Activated naive CD8-positive, alpha-beta T cell treated with anti-CD3 and anti-CD28 coated beads, Interleukin-2, amount 50 U/mL, for 24 hours (primary cell): ENCODE measurements at regions not wholly inside any gene's neighbourhood (a gene's known extent, or its start where the extent isn't known, plus 50 kb on each side); places are given as distances from the start of the nearest gene placed in this dataset.
"Not testable (repeated sequence)": the region's sequence is repeated elsewhere in the genome, so short reads cannot be mapped to it uniquely, and the experiment has no call there.

Experiments used
- ATAC-seq: fragments of 150-1000 bp; cut with Tn5 transposase; one replicate; pipeline ENCODE4 v1.10.0; 2021
- DNase-seq: peaks from one replicate; pipeline ENCODE4 v3.0.0; 2021
- H3K27ac Mint-ChIP-seq: one replicate; pipeline ENCODE4 v1.8.0; 2021; ENCODE audit warnings: mild to moderate bottlenecking, mixed read lengths
- H3K27me3 Mint-ChIP-seq: one replicate; pipeline ENCODE4 v1.8.0; 2021; ENCODE audit warnings: mixed read lengths
- H3K36me3 Mint-ChIP-seq: one replicate; pipeline ENCODE4 v1.8.0; 2021; ENCODE audit warnings: low read depth, mixed read lengths
- H3K4me1 Mint-ChIP-seq: one replicate; pipeline ENCODE4 v1.8.0; 2021; ENCODE audit warnings: mixed read lengths
- H3K4me3 Mint-ChIP-seq: one replicate; pipeline ENCODE4 v1.8.0; 2021; ENCODE audit warnings: mild to moderate bottlenecking, moderate library complexity, mixed read lengths
- H3K9me3 Mint-ChIP-seq: one replicate; pipeline ENCODE4 v1.8.0; 2021; ENCODE audit warnings: mixed read lengths

DNA sequence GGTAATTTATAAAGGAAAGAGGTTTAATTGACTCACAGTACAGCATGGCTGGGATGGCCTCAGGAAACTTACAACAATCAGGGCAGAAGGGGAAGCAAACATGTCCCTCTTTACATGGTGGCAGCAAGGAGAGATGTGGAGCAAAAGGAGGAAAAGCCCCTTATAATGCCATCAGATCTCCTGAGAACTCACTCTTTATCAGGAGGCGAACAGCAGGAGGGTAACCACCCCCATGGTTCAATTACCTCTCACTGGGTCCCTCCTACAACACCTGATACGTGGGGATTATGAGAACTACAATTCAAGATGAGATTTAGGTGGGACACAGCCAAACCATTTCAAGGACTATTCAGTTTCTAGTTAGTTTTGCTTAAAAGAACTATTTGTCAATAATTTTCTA is 453.3 kb downstream of the C12orf50 start:
- ATAC-seq (no peak), DNase-seq (no peak)
- Mint-ChIP-seq H3K4me3 (no peak overlapping the region), H3K9me3 (peaks cover 4% of the 10 kb centered on the region), H3K27me3 (no peaks in the 10 kb centered on the region), H3K4me1 (no peaks in the 10 kb centered on the region), H3K36me3 (no peaks in the 10 kb centered on the region), H3K27ac (no peak overlapping the region)

DNA sequence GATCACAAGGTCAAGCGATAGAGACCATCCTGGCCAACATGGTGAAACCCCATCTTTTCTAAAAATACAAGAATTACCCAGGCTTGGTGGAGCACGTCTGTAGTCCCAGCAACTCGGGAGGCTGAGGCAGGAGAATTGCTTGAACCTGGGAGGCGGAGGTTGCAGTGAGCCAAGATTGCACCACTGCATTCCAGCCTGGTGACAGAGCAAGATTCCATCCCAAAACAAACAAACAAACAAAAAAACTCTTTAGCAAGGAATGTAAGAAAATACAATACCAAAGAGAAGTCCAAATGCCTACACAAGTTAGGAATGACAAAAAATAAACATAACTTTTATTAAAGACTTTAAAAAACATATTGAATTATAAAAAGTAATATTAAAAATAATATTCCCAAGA is 462.3 kb downstream of the C12orf50 start:
- H3K9me3 Mint-ChIP-seq, H3K4me3 Mint-ChIP-seq, H3K36me3 Mint-ChIP-seq, DNase-seq, H3K27ac Mint-ChIP-seq, H3K27me3 Mint-ChIP-seq, H3K4me1 Mint-ChIP-seq, ATAC-seq: not testable (repeated sequence)

DNA sequence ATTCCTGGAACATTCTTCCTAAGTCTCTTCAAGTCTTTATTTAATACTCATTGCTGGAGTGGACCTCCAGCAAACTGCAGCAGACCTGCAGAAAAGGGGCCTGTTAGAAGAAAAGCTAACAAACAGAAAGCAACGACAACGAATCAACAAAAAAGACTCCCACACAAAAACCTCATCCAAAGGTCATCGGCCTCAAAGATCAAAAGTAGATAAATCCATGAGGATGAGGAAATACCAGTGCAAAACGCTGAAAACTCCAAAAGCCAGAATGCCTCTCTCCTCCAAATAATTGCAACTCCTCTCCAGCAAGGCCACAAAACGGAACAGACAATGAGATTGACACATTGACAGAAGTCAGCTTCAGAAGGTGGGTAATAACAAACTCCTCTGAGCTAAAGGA is 472.2 kb downstream of the C12orf50 start:
- H3K36me3 Mint-ChIP-seq, result no peaks in the 10 kb centered on the region
- H3K4me1 Mint-ChIP-seq, result no peaks in the 10 kb centered on the region
- peaks cover 18% of the 10 kb centered on the region for H3K9me3 Mint-ChIP-seq
- ATAC-seq (no peak), DNase-seq (no peak)
- no peak overlapping the region for H3K4me3 Mint-ChIP-seq
- H3K27ac Mint-ChIP-seq, result no peak overlapping the region
- no peaks in the 10 kb centered on the region for H3K27me3 Mint-ChIP-seq

DNA sequence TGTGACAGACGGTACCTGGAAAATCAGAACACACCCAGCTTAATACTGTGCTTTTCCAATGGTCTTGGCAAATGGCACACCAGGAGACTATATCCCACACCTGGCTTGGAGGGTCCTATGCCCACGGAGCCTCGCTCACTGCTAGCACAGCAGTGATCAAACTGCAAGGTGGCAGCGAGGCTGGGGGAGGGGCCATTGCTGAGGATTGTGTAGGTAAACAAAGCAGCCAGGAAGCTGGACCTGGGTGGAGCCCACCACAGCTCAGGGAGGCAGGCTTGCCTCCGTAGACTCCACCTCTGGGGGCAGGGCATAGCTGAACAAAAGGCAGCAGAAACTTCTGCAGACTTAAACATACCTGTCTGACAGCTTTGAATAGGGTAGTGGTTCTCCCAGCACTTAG is 498.0 kb downstream of the C12orf50 start:
- H3K4me1 Mint-ChIP-seq, H3K4me3 Mint-ChIP-seq, H3K27ac Mint-ChIP-seq, DNase-seq, H3K27me3 Mint-ChIP-seq, ATAC-seq, H3K36me3 Mint-ChIP-seq, H3K9me3 Mint-ChIP-seq: not testable (repeated sequence)

DNA sequence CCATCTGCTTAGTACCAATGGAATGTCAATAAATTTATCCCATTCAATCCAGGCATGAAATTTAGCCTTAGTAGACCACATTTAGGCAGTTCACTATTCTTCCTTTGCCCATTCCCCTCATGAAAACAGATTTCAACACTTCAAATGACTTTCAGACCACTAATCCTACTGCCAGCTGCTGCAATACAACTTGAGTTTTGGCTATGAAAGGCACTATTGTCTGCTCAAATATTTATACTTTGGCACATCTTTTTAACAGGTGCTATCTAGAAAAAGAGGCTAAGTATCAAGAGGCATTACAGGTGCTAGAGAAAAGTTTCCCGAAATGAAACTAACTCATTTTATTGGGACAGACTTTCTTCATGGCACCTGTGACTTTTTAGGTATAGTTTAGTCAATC is 499.8 kb downstream of the C12orf50 start:
- Mint-ChIP-seq H3K4me3 (no peak overlapping the region), H3K27ac (no peak overlapping the region), H3K27me3 (no peaks in the 10 kb centered on the region), H3K4me1 (no peaks in the 10 kb centered on the region), H3K36me3 (peaks cover 2% of the 10 kb centered on the region), H3K9me3 (peaks cover 6% of the 10 kb centered on the region)
- DNase-seq (no peak), ATAC-seq (no peak)

GRCh38 chr12:87520968-87521367 is 508.2 kb downstream of the C12orf50 start:
- H3K27me3 Mint-ChIP-seq, result no peaks in the 10 kb centered on the region
- ATAC-seq (no peak), DNase-seq (no peak)
- H3K36me3 Mint-ChIP-seq, result no peaks in the 10 kb centered on the region
- H3K4me3 Mint-ChIP-seq, result no peak overlapping the region
- no peak overlapping the region for H3K27ac Mint-ChIP-seq
- no peaks in the 10 kb centered on the region for H3K9me3 Mint-ChIP-seq
- no peaks in the 10 kb centered on the region for H3K4me1 Mint-ChIP-seq

GRCh38 chr12:87518481-87518880 is 510.7 kb downstream of the C12orf50 start:
- no peaks in the 10 kb centered on the region for H3K9me3 Mint-ChIP-seq
- ATAC-seq (no peak), DNase-seq (no peak)
- no peaks in the 10 kb centered on the region for H3K36me3 Mint-ChIP-seq
- no peaks in the 10 kb centered on the region for H3K27me3 Mint-ChIP-seq
- no peaks in the 10 kb centered on the region for H3K4me1 Mint-ChIP-seq
- H3K4me3 Mint-ChIP-seq, result no peak overlapping the region
- no peak overlapping the region for H3K27ac Mint-ChIP-seq

- no peaks in the 10 kb centered on the region for H3K4me1 Mint-ChIP-seq
- H3K36me3 Mint-ChIP-seq, result no peaks in the 10 kb centered on the region
- no peaks in the 10 kb centered on the region for H3K9me3 Mint-ChIP-seq
- ATAC-seq, result no peak
- no peak for DNase-seq
- H3K4me3 Mint-ChIP-seq, result no peak overlapping the region
- H3K27me3 Mint-ChIP-seq, result no peaks in the 10 kb centered on the region
- H3K27ac Mint-ChIP-seq, result no peak overlapping the region
Measured at GRCh38 chr12:87518036-87518435, 511.2 kb downstream of the C12orf50 start.

GRCh38 chr12:87513536-87514280 is 515.5 kb downstream of the C12orf50 start:
- no peaks in the 10 kb centered on the region for H3K4me1 Mint-ChIP-seq
- H3K9me3 Mint-ChIP-seq, result no peaks in the 10 kb centered on the region
- H3K27ac Mint-ChIP-seq, result no peak overlapping the region
- ATAC-seq, result no peak
- H3K36me3 Mint-ChIP-seq, result no peaks in the 10 kb centered on the region
- H3K27me3 Mint-ChIP-seq, result no peaks in the 10 kb centered on the region
- no peak for DNase-seq
- H3K4me3 Mint-ChIP-seq, result no peak overlapping the region

DNA sequence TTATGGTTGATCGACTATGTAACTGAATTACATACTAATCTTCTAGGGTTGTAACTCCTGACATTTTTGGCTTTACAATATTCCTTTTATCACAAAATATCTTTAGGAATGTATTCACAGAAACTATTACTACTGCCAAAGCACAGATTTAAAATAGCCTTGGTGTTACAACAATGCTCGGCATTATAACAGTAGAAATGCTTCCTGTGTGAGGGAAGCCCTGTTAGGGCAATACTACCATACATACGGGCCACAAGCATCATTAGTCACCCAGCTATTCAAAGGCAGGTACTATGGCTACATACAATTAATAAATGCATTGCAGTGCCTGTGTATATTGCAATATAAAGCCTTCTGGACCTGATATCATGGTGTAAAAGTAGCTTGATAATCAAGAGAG is 517.8 kb downstream of the C12orf50 start:
- no peak overlapping the region for H3K4me3 Mint-ChIP-seq
- H3K36me3 Mint-ChIP-seq, result no peaks in the 10 kb centered on the region
- H3K27me3 Mint-ChIP-seq, result no peaks in the 10 kb centered on the region
- H3K9me3 Mint-ChIP-seq, result peaks cover 4% of the 10 kb centered on the region
- no peaks in the 10 kb centered on the region for H3K4me1 Mint-ChIP-seq
- ATAC-seq, result no peak
- no peak overlapping the region for H3K27ac Mint-ChIP-seq
- no peak for DNase-seq

- no peak for ATAC-seq
- Mint-ChIP-seq H3K27ac (no peak overlapping the region), H3K36me3 (no peaks in the 10 kb centered on the region), H3K4me1 (no peaks in the 10 kb centered on the region), H3K9me3 (peaks cover 13% of the 10 kb centered on the region), H3K4me3 (no peak overlapping the region), H3K27me3 (no peaks in the 10 kb centered on the region)
- DNase-seq, result no peak
Measured at GRCh38 chr12:87509237-87509820, 519.9 kb downstream of the C12orf50 start.

DNA sequence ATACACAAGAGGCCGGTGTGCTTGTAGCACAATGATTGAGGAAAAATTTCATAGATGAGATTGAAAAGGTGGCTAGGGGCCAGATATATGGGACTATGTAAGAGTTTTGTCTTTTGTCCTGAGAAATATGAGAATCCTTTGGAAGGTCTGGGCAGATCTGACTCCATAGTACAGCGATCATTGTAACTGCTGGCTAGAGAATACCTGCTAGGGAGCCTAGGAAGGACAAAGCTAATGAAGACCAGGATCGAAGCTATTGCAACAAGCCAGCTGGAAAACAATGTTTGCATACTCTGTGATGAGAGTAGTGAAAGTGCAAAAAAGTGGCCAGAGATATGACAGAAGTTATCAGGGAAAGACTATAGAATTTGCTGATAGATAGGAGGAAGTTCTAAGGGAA is 537.6 kb downstream of the C12orf50 start:
- H3K27ac Mint-ChIP-seq, result no peak overlapping the region
- H3K4me1 Mint-ChIP-seq, result no peaks in the 10 kb centered on the region
- no peaks in the 10 kb centered on the region for H3K9me3 Mint-ChIP-seq
- DNase-seq (no peak), ATAC-seq (no peak)
- H3K36me3 Mint-ChIP-seq, result no peaks in the 10 kb centered on the region
- H3K4me3 Mint-ChIP-seq, result no peak overlapping the region
- no peaks in the 10 kb centered on the region for H3K27me3 Mint-ChIP-seq

DNA sequence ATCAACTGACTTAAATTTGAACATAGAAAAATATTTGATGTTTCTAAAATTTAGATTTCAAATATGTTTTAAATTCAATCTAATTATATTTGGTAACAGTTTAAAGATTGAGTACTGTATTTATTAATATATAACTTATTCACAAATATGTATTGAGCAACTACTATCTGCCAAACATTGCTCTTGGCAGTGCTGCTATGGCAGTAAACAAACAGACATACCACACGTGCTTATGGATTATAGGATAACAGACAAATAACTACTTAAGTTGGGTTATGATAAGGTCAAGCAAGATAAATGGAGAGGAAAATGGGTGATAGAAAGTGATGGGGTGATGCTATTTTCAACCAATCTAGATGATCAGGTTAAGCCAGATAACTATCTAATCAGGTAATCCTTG is 538.1 kb downstream of the C12orf50 start:
- ATAC-seq (no peak), DNase-seq (no peak)
- Mint-ChIP-seq H3K27me3 (no peaks in the 10 kb centered on the region), H3K9me3 (no peaks in the 10 kb centered on the region), H3K4me1 (no peaks in the 10 kb centered on the region), H3K36me3 (no peaks in the 10 kb centered on the region), H3K4me3 (no peak overlapping the region), H3K27ac (no peak overlapping the region)

DNA sequence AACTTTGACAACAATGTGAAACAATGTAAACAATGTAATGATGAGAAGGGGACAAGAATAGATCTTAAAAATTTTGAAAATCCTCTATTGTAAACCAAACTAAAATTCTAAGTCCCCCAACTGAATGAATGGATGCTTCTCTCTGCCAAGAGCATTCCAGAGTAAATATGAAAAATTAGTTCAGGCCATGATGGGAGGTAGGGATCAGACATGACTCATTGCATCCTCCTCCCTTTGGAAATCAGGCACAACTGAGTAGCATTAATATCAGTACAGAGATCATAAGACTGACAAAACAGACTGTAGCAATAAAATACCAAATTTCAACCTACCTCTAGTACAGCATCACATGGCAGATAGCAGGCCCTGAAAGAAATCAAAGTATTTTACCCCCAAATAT is 559.9 kb downstream of the C12orf50 start:
- DNase-seq (no peak), ATAC-seq (no peak)
- H3K27me3 Mint-ChIP-seq, result no peaks in the 10 kb centered on the region
- no peaks in the 10 kb centered on the region for H3K36me3 Mint-ChIP-seq
- peaks cover 11% of the 10 kb centered on the region for H3K9me3 Mint-ChIP-seq
- no peaks in the 10 kb centered on the region for H3K4me1 Mint-ChIP-seq
- H3K27ac Mint-ChIP-seq, result no peak overlapping the region
- H3K4me3 Mint-ChIP-seq, result no peak overlapping the region

- no peak for DNase-seq
- no peak for ATAC-seq
- no peak overlapping the region for H3K27ac Mint-ChIP-seq
- H3K9me3 Mint-ChIP-seq, result peaks cover 7% of the 10 kb centered on the region
- H3K27me3 Mint-ChIP-seq, result no peaks in the 10 kb centered on the region
- no peak overlapping the region for H3K4me3 Mint-ChIP-seq
- no peaks in the 10 kb centered on the region for H3K4me1 Mint-ChIP-seq
- H3K36me3 Mint-ChIP-seq, result no peaks in the 10 kb centered on the region
Measured at GRCh38 chr12:87467936-87468335, 561.3 kb downstream of the C12orf50 start.

DNA sequence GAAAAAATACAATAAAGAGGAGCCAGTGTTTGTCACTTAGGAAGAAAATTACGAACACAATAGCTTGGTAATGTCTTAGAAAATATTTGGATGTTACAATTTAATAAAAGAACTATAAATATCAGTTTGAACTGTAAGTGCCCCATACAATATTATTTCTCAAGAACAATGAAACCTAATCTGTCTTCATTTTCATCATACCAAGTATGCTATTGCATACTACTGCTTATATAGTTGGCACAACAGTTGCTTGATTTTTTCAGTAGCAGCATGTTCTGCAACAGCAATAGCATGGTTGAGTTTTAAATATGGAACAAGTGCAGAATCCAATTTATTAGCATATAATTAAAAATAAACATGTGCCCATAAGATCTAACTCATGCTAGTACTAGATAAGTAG is 564.6 kb downstream of the C12orf50 start:
- peaks cover 13% of the 10 kb centered on the region for H3K9me3 Mint-ChIP-seq
- DNase-seq (no peak), ATAC-seq (no peak)
- no peaks in the 10 kb centered on the region for H3K27me3 Mint-ChIP-seq
- no peaks in the 10 kb centered on the region for H3K36me3 Mint-ChIP-seq
- H3K27ac Mint-ChIP-seq, result no peak overlapping the region
- no peak overlapping the region for H3K4me3 Mint-ChIP-seq
- H3K4me1 Mint-ChIP-seq, result no peaks in the 10 kb centered on the region
